H9 (cell line): ENCODE measurements at regions not wholly inside any gene's neighbourhood (a gene's known extent, or its start where the extent isn't known, plus 50 kb on each side); places are given as distances from the start of the nearest gene placed in this dataset.

Source experiments
- DNase-seq: peaks from one replicate; pipeline ENCODE4 v3.0.0-alpha.2; 2017
- H2AFZ ChIP-seq: one replicate; pipeline ENCODE4 v1.6.1; 2013; ENCODE audit warnings: mild to moderate bottlenecking, low read length, control low read depth, moderate library complexity
- H2AK5ac ChIP-seq: 2 replicates; pipeline ENCODE4 v1.6.1; 2013; ENCODE audit warnings: low read length, control low read depth, mixed read lengths; ENCODE audit not compliant: insufficient read length
- H2BK120ac ChIP-seq: one replicate; pipeline ENCODE4 v1.6.1; 2013; ENCODE audit warnings: low read depth, mild to moderate bottlenecking, low read length, control low read depth, inconsistent platforms; ENCODE audit not compliant: poor library complexity, severe bottlenecking
- H2BK12ac ChIP-seq: 2 replicates; pipeline ENCODE4 v1.6.1; 2013; ENCODE audit warnings: low read length, control low read depth, mixed read lengths, low read depth; ENCODE audit not compliant: insufficient read length
- H2BK15ac ChIP-seq: 2 replicates; pipeline ENCODE4 v1.6.1; 2013; ENCODE audit warnings: low read depth, low read length, control low read depth
- H2BK20ac ChIP-seq: one replicate; pipeline ENCODE4 v1.6.1; 2013; ENCODE audit warnings: low read depth, mild to moderate bottlenecking, low read length, control low read depth, inconsistent platforms; ENCODE audit not compliant: poor library complexity, severe bottlenecking
- H2BK5ac ChIP-seq: 2 replicates; pipeline ENCODE4 v1.6.1; 2013; ENCODE audit warnings: low read length, control low read depth, mixed read lengths; ENCODE audit not compliant: insufficient read length
- H3K14ac ChIP-seq: 2 replicates; pipeline ENCODE4 v1.6.1; 2013; ENCODE audit warnings: low read length, control low read depth; ENCODE audit not compliant: insufficient read depth
- H3K18ac ChIP-seq: 2 replicates; pipeline ENCODE4 v1.6.1; 2013; ENCODE audit warnings: low read depth, mild to moderate bottlenecking, mixed read lengths, low read length, control low read depth; ENCODE audit not compliant: insufficient read length
- H3K23ac ChIP-seq: 2 replicates; pipeline ENCODE4 v1.6.1; 2013; ENCODE audit warnings: low read length, control low read depth, mixed read lengths, low read depth; ENCODE audit not compliant: insufficient read length
- H3K23me2 ChIP-seq: 2 replicates; pipeline ENCODE4 v1.6.1; 2013; ENCODE audit warnings: low read depth, mild to moderate bottlenecking, mixed read lengths, low read length, control low read depth; ENCODE audit not compliant: insufficient read length, poor library complexity, severe bottlenecking
- H3K27ac ChIP-seq: 2 replicates; pipeline ENCODE4 v1.5.1; 2013; ENCODE audit warnings: low read length, control low read depth, mixed read lengths, low read depth; ENCODE audit not compliant: insufficient read length
- H3K27me3 ChIP-seq: 2 replicates; pipeline ENCODE4 v1.6.1; 2013; ENCODE audit warnings: low read length, control low read depth, inconsistent platforms; ENCODE audit not compliant: insufficient read depth
- H3K4ac ChIP-seq: 2 replicates; pipeline ENCODE4 v1.6.1; 2013; ENCODE audit warnings: low read depth, mild to moderate bottlenecking, control low read depth, inconsistent platforms, low read length, moderate library complexity
- H3K4me1 ChIP-seq: 2 replicates; pipeline ENCODE4 v1.6.1; 2013; ENCODE audit warnings: low read length, control low read depth, inconsistent platforms; ENCODE audit not compliant: insufficient read depth
- H3K4me2 ChIP-seq: 2 replicates; pipeline ENCODE4 v1.6.1; 2013; ENCODE audit warnings: low read length, control low read depth, mixed read lengths; ENCODE audit not compliant: insufficient read length, insufficient read depth
- H3K56ac ChIP-seq: 2 replicates; pipeline ENCODE4 v1.6.1; 2013; ENCODE audit warnings: low read depth, mild to moderate bottlenecking, mixed read lengths, low read length, control low read depth; ENCODE audit not compliant: insufficient read length
- H3K79me1 ChIP-seq: 2 replicates; pipeline ENCODE4 v1.6.1; 2013; ENCODE audit warnings: low read depth, mild to moderate bottlenecking, moderate library complexity, low read length, control low read depth, inconsistent platforms; ENCODE audit not compliant: insufficient read depth, poor library complexity, severe bottlenecking
- H3K79me2 ChIP-seq: 2 replicates; pipeline ENCODE4 v1.6.1; 2013; ENCODE audit warnings: low read length, control low read depth, inconsistent platforms; ENCODE audit not compliant: insufficient read depth
- H3K9ac ChIP-seq: 2 replicates; pipeline ENCODE4 v1.6.1; 2013; ENCODE audit warnings: low read length, control low read depth, mixed read lengths; ENCODE audit not compliant: insufficient read length; ENCODE audit errors: extremely low read depth
- H3K9me3 ChIP-seq: one replicate; pipeline ENCODE4 v1.6.1; 2013; ENCODE audit warnings: low read depth, low read length, inconsistent platforms; ENCODE audit not compliant: control insufficient read depth
- H3T11ph ChIP-seq: one replicate; pipeline ENCODE4 v1.6.1; 2013; ENCODE audit warnings: mild to moderate bottlenecking, low read length, control low read depth, inconsistent platforms
- H4K20me1 ChIP-seq: one replicate; pipeline ENCODE4 v1.6.1; 2013; ENCODE audit not compliant: control insufficient read depth, insufficient read length, insufficient read depth
- H4K5ac ChIP-seq: 2 replicates; pipeline ENCODE4 v1.6.1; 2013; ENCODE audit warnings: low read depth, mild to moderate bottlenecking, mixed read lengths, low read length, control low read depth; ENCODE audit not compliant: insufficient read length
- H4K8ac ChIP-seq: replicated peaks from 2 replicates; pipeline ENCODE4 v1.6.1; 2013; ENCODE audit warnings: low read length, control low read depth, mixed read lengths, low read depth; ENCODE audit not compliant: insufficient read length
- H4K91ac ChIP-seq: 2 replicates; pipeline ENCODE4 v1.6.1; 2013; ENCODE audit warnings: low read depth, mild to moderate bottlenecking, moderate library complexity, mixed read lengths, low read length, control low read depth; ENCODE audit not compliant: insufficient read length
- H3K27ac Mint-ChIP-seq, 3 experiments: 2 replicates in 2 of 3; 3 replicates in 1 of 3; pipeline ENCODE4 v1.8.0; 2020 to 2021; ENCODE audit warnings: mixed read lengths in 3 of 3, mild to moderate bottlenecking in 1 of 3, moderate library complexity in 1 of 3
- H3K27me3 Mint-ChIP-seq: 2 replicates; pipeline ENCODE4 v1.8.0; 2021; ENCODE audit warnings: low read depth, mild to moderate bottlenecking, moderate library complexity, mixed read lengths
- H3K36me3 Mint-ChIP-seq, 3 experiments: 2 replicates in 2 of 3; 3 replicates in 1 of 3; pipeline ENCODE4 v1.8.0; 2020 to 2021; ENCODE audit warnings: low read depth in 3 of 3, mixed read lengths in 3 of 3; ENCODE audit not compliant: insufficient read depth in 1 of 3
- H3K4me1 Mint-ChIP-seq, 2 experiments: 2 replicates each; pipeline ENCODE4 v1.8.0; 2020; ENCODE audit warnings: mixed read lengths in 2 of 2
- H3K4me3 Mint-ChIP-seq, 2 experiments: 2 replicates in 1 of 2; 3 replicates in 1 of 2; pipeline ENCODE4 v1.8.0; 2020 to 2021; ENCODE audit warnings: mild to moderate bottlenecking in 2 of 2, mixed read lengths in 2 of 2, moderate library complexity in 1 of 2
- H3K9me3 Mint-ChIP-seq, 2 experiments: 2 replicates in 1 of 2; 3 replicates in 1 of 2; pipeline ENCODE4 v1.8.0; 2020; ENCODE audit warnings: mild to moderate bottlenecking in 2 of 2, mixed read lengths in 2 of 2, moderate library complexity in 1 of 2
- WGBS: extraction: QIAGEN DNeasy Blood & Tissue Kit; methylation state at CpG from one replicate; pipeline ENCODE4 v1.1.7; 2013; ENCODE audit warnings: missing lambda C conversion rate, low lambda C conversion rate, mixed read lengths; ENCODE audit not compliant: insufficient read length; ENCODE audit errors: extremely low coverage; 5-methylcytosine and 5-hydroxymethylcytosine counted together
- TF ChIP-seq, protein P1 (sequence below): fragments of 200-600 bp; sonication (generic); conservative IDR thresholded peaks from 3 replicates; pipeline ENCODE4 v1.8.0; 2021; ENCODE audit warnings: antibody characterized with exemption, mild to moderate bottlenecking

- H2BK20ac ChIP-seq: no peak overlapping the region
- Mint-ChIP-seq H3K27me3 (no peaks in the 10 kb centered on the region), H3K27ac (no peak overlapping the region), H3K4me3 (no peak overlapping the region), H3K36me3 (peaks cover 4 to 11% (median 6%) of the 10 kb centered on the region in 3 experiments; a peak in 5 of 7 replicates), H3K9me3 (peaks cover 12 to 15% of the 10 kb centered on the region in 2 experiments), H3K4me1 (0 out of 4 replicates have a peak, but pooled peaks cover 0 to 3% of the 10 kb centered on the region in 2 experiments)
- H4K8ac ChIP-seq: no peak overlapping the region
- no peaks in the 10 kb centered on the region for H3K23me2 ChIP-seq
- H3K27ac ChIP-seq: no peak overlapping the region
- no peak for DNase-seq
- H3K4me2 ChIP-seq: no peak overlapping the region
- no peak overlapping the region for H3K18ac ChIP-seq
- no peak overlapping the region for H3K23ac ChIP-seq
- H4K91ac ChIP-seq: no peak overlapping the region
- H3K27me3 ChIP-seq: no peaks in the 10 kb centered on the region
- H4K20me1 ChIP-seq: no peaks in the 10 kb centered on the region
- H3K79me1 ChIP-seq: no peaks in the 10 kb centered on the region
- no peak overlapping the region for H2AFZ ChIP-seq
- H3K4ac ChIP-seq: no peak overlapping the region
- no peaks in the 10 kb centered on the region for H3K79me2 ChIP-seq
- H3K56ac ChIP-seq: no peak overlapping the region
- H3T11ph ChIP-seq: no peak overlapping the region
- no peak overlapping the region for H2BK120ac ChIP-seq
- no peaks in the 10 kb centered on the region for H3K4me1 ChIP-seq
- no peak overlapping the region for H2BK15ac ChIP-seq
- no peaks in the 10 kb centered on the region for H3K9me3 ChIP-seq
- TF ChIP-seq, protein P1, sequence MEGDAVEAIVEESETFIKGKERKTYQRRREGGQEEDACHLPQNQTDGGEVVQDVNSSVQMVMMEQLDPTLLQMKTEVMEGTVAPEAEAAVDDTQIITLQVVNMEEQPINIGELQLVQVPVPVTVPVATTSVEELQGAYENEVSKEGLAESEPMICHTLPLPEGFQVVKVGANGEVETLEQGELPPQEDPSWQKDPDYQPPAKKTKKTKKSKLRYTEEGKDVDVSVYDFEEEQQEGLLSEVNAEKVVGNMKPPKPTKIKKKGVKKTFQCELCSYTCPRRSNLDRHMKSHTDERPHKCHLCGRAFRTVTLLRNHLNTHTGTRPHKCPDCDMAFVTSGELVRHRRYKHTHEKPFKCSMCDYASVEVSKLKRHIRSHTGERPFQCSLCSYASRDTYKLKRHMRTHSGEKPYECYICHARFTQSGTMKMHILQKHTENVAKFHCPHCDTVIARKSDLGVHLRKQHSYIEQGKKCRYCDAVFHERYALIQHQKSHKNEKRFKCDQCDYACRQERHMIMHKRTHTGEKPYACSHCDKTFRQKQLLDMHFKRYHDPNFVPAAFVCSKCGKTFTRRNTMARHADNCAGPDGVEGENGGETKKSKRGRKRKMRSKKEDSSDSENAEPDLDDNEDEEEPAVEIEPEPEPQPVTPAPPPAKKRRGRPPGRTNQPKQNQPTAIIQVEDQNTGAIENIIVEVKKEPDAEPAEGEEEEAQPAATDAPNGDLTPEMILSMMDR: no peak
- no peak overlapping the region for H2BK5ac ChIP-seq
- WGBS: no CpG with 5 or more reads among the region's 2 CpGs
- no peak overlapping the region for H2AK5ac ChIP-seq
- no peak overlapping the region for H3K14ac ChIP-seq
- H4K5ac ChIP-seq: no peak overlapping the region
- H3K9ac ChIP-seq: no peak overlapping the region
- no peak overlapping the region for H2BK12ac ChIP-seq
Observed at GRCh38 chr1:219039682-219040154, 134.0 kb upstream of the LYPLAL1 start.
